Endothelial cell of umbilical vein (primary cell): ENCODE measurements at regions not wholly inside any gene's neighbourhood (a gene's known extent, or its start where the extent isn't known, plus 50 kb on each side); places are given as distances from the start of the nearest gene placed in this dataset.

Experiments
- CTCF ChIP-seq, 2 donors: IDR thresholded peaks; 1 replicate in 1 of 2; 2 replicates in 1 of 2; pipeline ENCODE4 v1.5.1; 2011; ENCODE audit warnings: low read length in 2 of 2, mild to moderate bottlenecking in 2 of 2, moderate library complexity in 2 of 2, control low read depth in 1 of 2, inconsistent platforms in 1 of 2, low read depth in 1 of 2; ENCODE audit not compliant: insufficient read depth in 1 of 2; ENCODE audit errors: extremely low read depth in 1 of 2
- EZH2 ChIP-seq: IDR thresholded peaks from 2 replicates; pipeline ENCODE4 v1.6.1; 2012; ENCODE audit warnings: borderline replicate concordance, low read depth, mild to moderate bottlenecking, moderate library complexity, low read length, inconsistent platforms; ENCODE audit not compliant: severe bottlenecking
- FOS ChIP-seq: IDR thresholded peaks from 2 replicates; pipeline ENCODE4 v1.6.1; 2011; ENCODE audit warnings: mild to moderate bottlenecking, low read length, moderate library complexity, borderline replicate concordance; ENCODE audit not compliant: insufficient read depth
- POLR2A ChIP-seq: IDR thresholded peaks from 2 replicates; pipeline ENCODE4 v1.6.1; 2012; ENCODE audit warnings: low read depth, mild to moderate bottlenecking, control low read depth, low read length
- POLR2AphosphoS5 ChIP-seq: IDR thresholded peaks from 2 replicates; pipeline ENCODE4 v1.6.1; 2012; ENCODE audit warnings: low read depth, mild to moderate bottlenecking, control low read depth, low read length, moderate library complexity; ENCODE audit not compliant: insufficient read depth

DNA sequence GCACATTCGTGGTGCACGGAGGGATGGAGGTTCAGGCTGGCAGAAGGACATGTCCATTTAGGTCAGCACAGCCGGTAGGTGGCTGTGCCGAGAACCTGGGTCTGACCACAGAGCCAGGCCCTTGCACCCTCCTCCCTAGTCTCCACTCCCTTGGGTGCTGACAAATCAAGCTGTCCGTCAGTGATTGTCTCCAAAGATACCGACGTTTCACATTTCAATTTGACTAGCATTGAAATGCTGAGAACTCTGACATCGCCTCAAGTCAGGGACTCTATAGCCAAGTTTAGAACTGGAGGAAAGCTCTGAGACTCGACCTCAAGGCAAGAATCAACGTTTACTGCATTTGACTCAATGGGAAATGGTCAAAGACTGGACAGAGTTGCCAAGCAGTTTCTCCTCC lies 1321.1 kb downstream of the TBC1D22A start:
- TF ChIP-seq CTCF (IDR thresholded peaks at IDR 0.05; ENCODE audit: extremely low read depth in 1 of 2, insufficient read depth in 1 of 2, low read depth in 1 of 2, low read length in 2 of 2) (no peak), POLR2AphosphoS5 (no peak), EZH2 (no peak), POLR2A (no peak), FOS (no peak)
